ENCODE measurements at regions not wholly inside any gene's neighbourhood (a gene's known extent, or its start where the extent isn't known, plus 50 kb on each side); places are given as distances from the start of the nearest gene placed in this dataset.

DNA sequence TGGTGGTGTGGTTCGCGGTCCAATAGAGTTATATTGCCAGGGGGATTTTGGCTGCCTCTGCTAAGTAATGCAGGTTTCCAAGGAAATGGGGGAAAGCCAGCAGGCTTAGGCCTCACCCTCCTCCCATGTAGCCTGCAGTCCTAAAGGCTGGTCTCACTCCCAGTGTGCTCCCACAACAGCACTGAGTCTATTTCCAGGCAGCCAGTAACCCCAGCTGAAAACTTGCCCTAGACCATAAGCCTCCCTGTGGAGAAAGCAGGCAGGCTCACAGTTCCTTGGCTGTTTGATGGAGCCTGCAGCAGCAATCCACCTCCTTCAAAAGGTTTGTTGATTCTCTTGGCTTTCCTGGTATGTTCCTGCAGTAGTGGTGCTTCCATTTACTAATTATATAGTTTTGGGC lies 220.0 kb upstream of the ZNF804B start:
- intact Hi-C loops (cut with DNase I) = no loop called here
- DNase-seq = no peak

DNA sequence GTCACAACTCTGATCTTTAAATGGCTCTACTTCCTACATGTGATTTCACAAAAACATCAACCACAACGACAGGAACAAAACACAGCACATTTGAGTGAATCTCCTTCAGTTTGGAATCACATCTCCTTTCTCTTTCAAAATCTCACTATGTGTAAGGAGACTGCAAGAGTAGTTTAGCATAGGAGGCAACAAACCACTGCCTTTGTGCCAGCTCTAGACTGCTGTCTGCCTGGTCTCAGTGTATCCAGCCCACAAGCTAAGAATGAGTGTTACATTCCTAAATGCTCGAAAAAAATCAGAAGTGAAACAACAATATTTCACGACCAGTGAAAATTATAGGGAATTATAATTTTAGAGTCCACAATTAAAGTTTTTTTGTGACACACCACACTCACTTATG lies 217.0 kb upstream of the STEAP4 start:
- intact Hi-C loops (cut with DNase I) = no loop called here
- no peak for DNase-seq

DNA sequence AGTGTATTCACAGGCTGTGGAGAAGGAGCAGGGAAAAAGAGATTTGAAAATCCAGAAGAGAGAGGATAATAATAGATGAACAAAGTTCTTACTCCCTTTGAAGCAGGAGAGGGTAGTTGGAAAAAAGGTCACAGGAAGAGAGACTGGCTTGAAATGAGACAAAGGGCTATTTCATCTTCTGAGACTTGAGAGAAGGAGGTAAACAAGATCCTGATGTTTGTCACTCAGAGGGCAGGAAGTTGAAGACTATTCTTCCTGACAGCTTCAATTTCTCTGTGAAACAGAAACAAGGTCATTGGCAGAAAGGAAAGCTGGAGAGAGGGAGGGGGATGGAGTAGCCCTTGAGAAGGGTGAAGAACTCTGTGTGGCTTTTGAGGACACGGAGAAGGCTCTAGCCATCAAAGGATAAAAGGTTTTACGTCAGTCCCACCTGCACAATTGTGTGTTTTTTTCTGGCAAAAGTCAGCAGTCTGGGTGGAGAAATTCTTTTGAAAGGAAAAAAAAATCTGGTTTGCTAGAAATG lies 216.1 kb upstream of the STEAP4 start:
- DNase-seq = no peak
- intact Hi-C loops (cut with DNase I) = no loop called here

DNA sequence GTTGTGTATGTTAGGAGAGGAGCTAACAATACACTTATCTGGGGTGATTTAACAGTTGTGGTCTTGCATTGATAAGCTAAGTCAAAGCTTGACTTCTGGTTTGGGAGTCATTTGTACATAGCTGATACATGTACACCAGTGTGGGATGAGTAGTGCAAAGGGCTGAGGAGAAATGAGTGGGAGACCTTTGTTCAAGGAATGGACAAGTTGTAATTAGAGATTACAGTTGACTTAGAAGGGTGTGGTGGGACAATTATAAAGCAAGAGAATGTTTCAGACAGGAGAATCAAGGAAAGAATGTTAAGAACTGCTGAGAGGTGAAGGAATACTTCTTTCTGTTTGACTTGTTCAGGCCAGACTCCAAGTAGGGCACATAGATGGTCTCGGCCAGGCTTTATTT lies 209.7 kb upstream of the STEAP4 start:
- intact Hi-C loops (cut with DNase I) = no loop called here
- no peak for DNase-seq

GRCh38 chr7:88515301-88515700 lies 208.6 kb upstream of the STEAP4 start:
- intact Hi-C loops (cut with DNase I) = no loop called here
- no peak for DNase-seq

DNA sequence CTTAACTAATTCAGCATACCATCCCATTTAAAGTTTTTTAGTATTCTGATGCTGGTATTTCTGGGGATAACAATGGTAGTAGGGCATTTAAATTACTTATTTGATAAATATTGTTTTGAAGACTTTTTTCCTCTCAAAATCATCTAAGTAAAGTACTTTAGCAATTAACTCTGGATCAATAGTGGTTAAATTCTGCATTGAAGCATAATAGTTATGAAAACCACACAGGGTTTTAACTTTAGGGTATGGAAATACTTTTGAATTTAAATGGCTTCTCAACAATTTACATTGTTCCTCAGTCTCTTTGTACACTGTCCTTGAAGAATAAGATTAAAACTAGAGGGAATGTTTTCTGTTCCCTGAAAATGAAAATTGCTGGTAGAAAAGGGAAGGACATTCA lies 202.6 kb upstream of the STEAP4 start:
- no peak for DNase-seq

GRCh38 chr7:88500131-88500530 lies 193.4 kb upstream of the STEAP4 start:
- DNase-seq = no peak
- intact Hi-C loops (cut with DNase I) = no loop called here

More for the DNA sequence above, 202.6 kb upstream of the STEAP4 start:
- intact Hi-C loops (cut with DNase I) = no loop called here

- no peak for DNase-seq
- intact Hi-C loops (cut with DNase I) = no loop called here
Measured at GRCh38 chr7:88495881-88496725, 189.4 kb upstream of the STEAP4 start.

- intact Hi-C loops (cut with DNase I) = no loop called here
- no peak for DNase-seq
Measured at GRCh38 chr7:88492153-88492552, 185.5 kb upstream of the STEAP4 start.

- intact Hi-C loops (cut with DNase I) = no loop called here
- DNase-seq = no peak
Measured at GRCh38 chr7:88490874-88491273, 184.2 kb upstream of the STEAP4 start.

GRCh38 chr7:88490161-88490560 lies 183.5 kb upstream of the STEAP4 start:
- DNase-seq = no peak
- intact Hi-C loops (cut with DNase I) = no loop called here

DNA sequence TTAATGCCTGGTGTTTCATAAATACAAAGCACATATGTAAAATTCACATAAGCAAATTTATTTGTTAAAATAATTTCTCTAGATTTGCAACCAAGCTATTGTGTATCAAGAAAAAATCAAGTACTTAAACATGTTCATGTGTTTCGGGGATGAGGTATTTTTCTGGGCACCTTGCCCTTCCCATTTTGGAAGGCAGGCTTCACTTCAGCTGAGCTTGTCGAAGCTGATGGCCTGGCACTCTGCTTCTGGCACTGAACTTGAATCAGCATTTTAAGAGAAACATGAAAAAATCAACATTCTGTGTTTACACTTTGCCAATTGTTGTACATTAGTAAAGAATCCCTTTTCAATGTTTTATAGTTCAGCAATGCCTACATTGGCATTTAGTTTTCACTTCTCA lies 179.1 kb upstream of the STEAP4 start:
- peak in 3 of 42 donors; percentile 7 to 38 (median 9) for DNase-seq
- intact Hi-C loops (cut with DNase I) = no loop called here

GRCh38 chr7:88484551-88484950 lies 177.9 kb upstream of the STEAP4 start:
- intact Hi-C loops (cut with DNase I) = no loop called here
- DNase-seq = no peak

- DNase-seq = peak in 38 of 42 donors; percentile 4 to 78 (median 40)
- intact Hi-C loops (cut with DNase I) = no loop called here
Measured at GRCh38 chr7:88480896-88481295, 174.2 kb upstream of the STEAP4 start.

GRCh38 chr7:88480271-88480670 lies 173.6 kb upstream of the STEAP4 start:
- intact Hi-C loops (cut with DNase I) = no loop called here
- no peak for DNase-seq

- DNase-seq = no peak
- intact Hi-C loops (cut with DNase I) = no loop called here
Measured at GRCh38 chr7:88477976-88478375, 171.3 kb upstream of the STEAP4 start.

- intact Hi-C loops (cut with DNase I) = no loop called here
- no peak for DNase-seq
Measured at GRCh38 chr7:88465600-88465999, 158.9 kb upstream of the STEAP4 start.

- intact Hi-C loops (cut with DNase I) = no loop called here
- DNase-seq = no peak
Measured at GRCh38 chr7:88462799-88463198, 156.1 kb upstream of the STEAP4 start.

GRCh38 chr7:88460650-88461049 lies 154.0 kb upstream of the STEAP4 start:
- no peak for DNase-seq
- intact Hi-C loops (cut with DNase I) = no loop called here

DNA sequence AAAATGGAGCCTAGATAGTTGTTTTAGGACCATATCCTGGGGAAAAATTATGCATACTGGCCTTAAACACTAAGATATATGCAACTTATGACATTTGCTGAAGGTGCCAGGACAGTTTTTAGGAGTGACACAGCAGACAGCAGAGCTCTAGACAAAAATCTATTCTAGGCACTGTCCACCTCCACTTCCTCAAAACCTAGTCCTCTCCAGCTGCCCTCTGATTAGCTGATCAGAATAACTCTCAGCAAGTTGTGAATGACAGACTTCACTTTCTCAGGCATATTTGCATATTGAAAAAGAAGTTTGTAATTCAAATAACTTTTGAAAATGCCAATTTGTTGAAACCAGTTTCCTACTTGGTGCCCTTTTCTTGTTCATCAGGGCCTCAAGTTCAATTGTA lies 152.3 kb upstream of the STEAP4 start:
- intact Hi-C loops (cut with DNase I) = no loop called here
- no peak for DNase-seq

DNA sequence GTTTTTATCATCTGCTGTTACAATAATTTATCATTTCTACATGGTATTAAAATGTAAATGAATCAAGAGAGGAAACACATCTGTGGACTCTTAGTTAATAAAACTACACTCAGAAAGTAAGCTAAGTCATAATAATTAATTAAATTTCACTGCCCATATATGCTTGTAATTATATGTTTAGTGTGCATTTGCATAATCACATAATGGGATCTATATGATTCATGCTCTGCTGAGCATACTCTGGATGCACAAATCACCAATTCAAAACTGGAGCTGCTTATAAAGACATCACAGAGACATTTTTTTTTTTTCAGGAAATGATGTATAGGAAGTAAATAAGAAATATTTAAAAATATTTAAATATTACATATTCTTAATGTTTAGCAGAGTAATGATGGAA lies 151.6 kb upstream of the STEAP4 start:
- intact Hi-C loops (cut with DNase I) = no loop called here
- no peak for DNase-seq
